Smooth muscle cell (in vitro differentiated cells): ENCODE measurements at regions not wholly inside any gene's neighbourhood (a gene's known extent, or its start where the extent isn't known, plus 50 kb on each side); places are given as distances from the start of the nearest gene placed in this dataset.
A peak's percentile ranks its signal among the peaks of the same experiment; 100 is the strongest.
"Not testable (repeated sequence)": the region's sequence is repeated elsewhere in the genome, so short reads cannot be mapped to it uniquely, and the experiment has no call there.

Experiments
- DNase-seq: peaks from one replicate; lab custom pipeline; 2025; ENCODE audit not compliant: unreplicated experiment; lab: John Stamatoyannopoulos, UW
- H2AFZ ChIP-seq: fragments of 200-600 bp; sonication (generic); 2 replicates; pipeline ENCODE4 v1.6.0; 2016; ENCODE audit warnings: antibody characterized with exemption, low read depth, mild to moderate bottlenecking
- H3F3A ChIP-seq: fragments of 200-600 bp; sonication (generic); 2 replicates; pipeline ENCODE4 v1.6.0; 2017; ENCODE audit warnings: antibody characterized with exemption, low read depth
- H3K27ac ChIP-seq: fragments of 200-600 bp; sonication (generic); 2 replicates; pipeline ENCODE4 v1.5.1; 2016; ENCODE audit warnings: low read depth, mild to moderate bottlenecking
- H3K27me3 ChIP-seq: fragments of 200-600 bp; sonication (generic); 2 replicates; pipeline ENCODE4 v1.6.1; 2016; ENCODE audit warnings: low read depth, mild to moderate bottlenecking
- H3K36me3 ChIP-seq: fragments of 200-600 bp; sonication (generic); 2 replicates; pipeline ENCODE4 v1.5.1; 2016; ENCODE audit warnings: low read depth
- H3K4me1 ChIP-seq: fragments of 200-600 bp; sonication (generic); 2 replicates; pipeline ENCODE4 v1.5.1; 2016; ENCODE audit warnings: low read depth
- H3K4me2 ChIP-seq: fragments of 200-600 bp; sonication (generic); 2 replicates; pipeline ENCODE4 v1.6.0; 2016; ENCODE audit warnings: mild to moderate bottlenecking
- H3K4me3 ChIP-seq: fragments of 200-600 bp; sonication (generic); 2 replicates; pipeline ENCODE4 v1.5.1; 2016; ENCODE audit warnings: mild to moderate bottlenecking
- H3K79me2 ChIP-seq: fragments of 200-600 bp; sonication (generic); 2 replicates; pipeline ENCODE4 v1.6.0; 2016; ENCODE audit warnings: low read depth, mild to moderate bottlenecking
- H3K9ac ChIP-seq: fragments of 200-600 bp; sonication (generic); 2 replicates; pipeline ENCODE4 v1.6.0; 2016; ENCODE audit warnings: low read depth
- H3K9me3 ChIP-seq: fragments of 200-600 bp; sonication (generic); replicated peaks from 2 replicates; pipeline ENCODE4 v1.5.1; 2016; ENCODE audit warnings: low read depth
- H4K20me1 ChIP-seq: fragments of 200-600 bp; sonication (generic); 2 replicates; pipeline ENCODE4 v1.6.0; 2016; ENCODE audit warnings: low read depth
- CTCF ChIP-seq: fragments of 200-600 bp; sonication (generic); IDR thresholded peaks from 2 replicates; pipeline ENCODE4 v1.5.1; 2017; ENCODE audit warnings: borderline replicate concordance, mild to moderate bottlenecking, antibody characterized with exemption; ENCODE audit not compliant: insufficient read depth, poor library complexity, severe bottlenecking
- WGBS: methylation state at CpG from one replicate; pipeline ENCODE4 v1.1.7; 2016; ENCODE audit warnings: low lambda C conversion rate; 5-methylcytosine and 5-hydroxymethylcytosine counted together

- Histone ChIP-seq H3K79me2 (no peaks in the 10 kb centered on the region), H4K20me1 (no peaks in the 10 kb centered on the region), H3K4me1 (no peaks in the 10 kb centered on the region), H3K36me3 (no peaks in the 10 kb centered on the region), H3K4me3 (no peak overlapping the region), H3K9me3 (no peaks in the 10 kb centered on the region), H3K27ac (no peak overlapping the region), H3F3A (no peaks in the 10 kb centered on the region), H3K4me2 (no peak overlapping the region), H2AFZ (no peak overlapping the region), H3K9ac (no peak overlapping the region), H3K27me3 (no peaks in the 10 kb centered on the region)
- peak; percentile 16 for TF ChIP-seq CTCF
- no peak for DNase-seq
Observed at GRCh38 chr2:208783184-208783583, 376.6 kb downstream of the PTH2R start.

GRCh38 chr2:208784774-208785173 lies 378.2 kb downstream of the PTH2R start:
- not testable (repeated sequence) for H3K79me2 ChIP-seq, H3K27me3 ChIP-seq, H4K20me1 ChIP-seq, H3K9ac ChIP-seq, DNase-seq, H3F3A ChIP-seq, H3K4me1 ChIP-seq, H2AFZ ChIP-seq, H3K4me2 ChIP-seq, H3K36me3 ChIP-seq, H3K4me3 ChIP-seq, H3K9me3 ChIP-seq, H3K27ac ChIP-seq
- WGBS = 97% methylated on average over 9 of the region's 9 CpGs

DNA sequence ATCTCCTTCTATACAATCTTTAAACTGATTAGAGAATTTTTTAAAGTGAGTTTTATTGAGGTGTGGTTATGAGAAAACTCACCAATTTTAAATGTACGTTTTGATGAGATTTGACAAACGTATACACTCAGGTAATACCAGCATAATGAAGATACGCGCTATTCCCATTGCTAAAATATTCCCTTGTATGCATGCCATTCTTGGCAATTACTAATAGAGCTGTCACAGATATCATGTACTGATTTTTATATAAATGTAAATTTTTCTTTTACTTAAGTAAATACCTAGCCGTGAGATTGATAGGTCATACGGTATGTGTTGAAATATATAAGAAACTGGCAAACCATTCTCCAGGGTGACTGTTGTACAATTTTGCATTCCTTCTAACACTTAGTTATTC lies 384.7 kb downstream of the PTH2R start:
- H3K79me2 ChIP-seq = no peaks in the 10 kb centered on the region
- no peak overlapping the region for H3K9ac ChIP-seq
- TF ChIP-seq CTCF = no peak
- H4K20me1 ChIP-seq = no peaks in the 10 kb centered on the region
- no peak overlapping the region for H3K27ac ChIP-seq
- H3K4me1 ChIP-seq = no peaks in the 10 kb centered on the region
- no peak overlapping the region for H2AFZ ChIP-seq
- no peak for DNase-seq
- no peaks in the 10 kb centered on the region for H3K36me3 ChIP-seq
- WGBS = 80% methylated on average over 6 of the region's 6 CpGs
- H3K27me3 ChIP-seq = no peaks in the 10 kb centered on the region
- no peaks in the 10 kb centered on the region for H3F3A ChIP-seq
- H3K9me3 ChIP-seq = no peaks in the 10 kb centered on the region
- H3K4me2 ChIP-seq = no peak overlapping the region
- no peak overlapping the region for H3K4me3 ChIP-seq

GRCh38 chr2:208792766-208793165 lies 386.2 kb downstream of the PTH2R start:
- no peak for TF ChIP-seq CTCF
- no peaks in the 10 kb centered on the region for H3K27me3 ChIP-seq
- no peaks in the 10 kb centered on the region for H3K79me2 ChIP-seq
- no peaks in the 10 kb centered on the region for H3K4me1 ChIP-seq
- 88% methylated on average over 8 of the region's 8 CpGs for WGBS
- H3K9ac ChIP-seq = no peak overlapping the region
- no peaks in the 10 kb centered on the region for H4K20me1 ChIP-seq
- no peak overlapping the region for H3K4me2 ChIP-seq
- H3F3A ChIP-seq = no peaks in the 10 kb centered on the region
- H3K4me3 ChIP-seq = no peak overlapping the region
- no peaks in the 10 kb centered on the region for H3K9me3 ChIP-seq
- no peaks in the 10 kb centered on the region for H3K36me3 ChIP-seq
- DNase-seq = no peak
- no peak overlapping the region for H3K27ac ChIP-seq
- no peak overlapping the region for H2AFZ ChIP-seq
